PFSK-1 (cell line): ENCODE measurements at regions not wholly inside any gene's neighbourhood (a gene's known extent, or its start where the extent isn't known, plus 50 kb on each side); places are given as distances from the start of the nearest gene placed in this dataset.

Source experiments
- POLR2AphosphoS5 ChIP-seq: IDR thresholded peaks from 2 replicates; pipeline ENCODE4 v1.6.1; 2012; ENCODE audit warnings: low read depth, mild to moderate bottlenecking, control low read depth, low read length, moderate library complexity
- TAF1 ChIP-seq: IDR thresholded peaks from 2 replicates; pipeline ENCODE4 v1.6.1; 2012; ENCODE audit warnings: low read length, control low read depth, borderline replicate concordance; ENCODE audit not compliant: insufficient read depth
- TF ChIP-seq, protein P1 (sequence below), 2 experiments: IDR thresholded peaks; 2 replicates each; pipeline versions ENCODE4 v1.6.1 to v1.8.0; 2011 to 2012; ENCODE audit warnings: low read depth in 2 of 2, low read length in 2 of 2, control low read depth in 1 of 2, inconsistent platforms in 1 of 2, mild to moderate bottlenecking in 1 of 2, moderate library complexity in 1 of 2; ENCODE audit not compliant: insufficient read depth in 1 of 2

DNA sequence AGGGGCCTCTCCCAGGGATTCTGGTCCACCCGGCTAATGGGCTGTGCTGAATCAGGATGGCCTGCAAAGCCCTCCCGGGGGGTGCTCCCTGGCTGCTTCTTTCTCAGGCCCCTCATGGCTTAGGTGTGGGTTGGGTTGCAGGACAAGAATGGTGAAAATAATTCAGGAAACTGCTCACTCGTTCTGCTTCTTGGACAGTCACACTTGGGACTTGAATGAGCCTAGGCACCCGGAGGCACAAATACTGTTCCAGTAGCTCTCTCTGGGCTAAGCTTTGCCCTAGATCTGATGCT, 83.2 kb downstream of the TRIM29 start:
- TF ChIP-seq POLR2AphosphoS5 (no peak), TAF1 (no peak)
- TF ChIP-seq, protein P1, sequence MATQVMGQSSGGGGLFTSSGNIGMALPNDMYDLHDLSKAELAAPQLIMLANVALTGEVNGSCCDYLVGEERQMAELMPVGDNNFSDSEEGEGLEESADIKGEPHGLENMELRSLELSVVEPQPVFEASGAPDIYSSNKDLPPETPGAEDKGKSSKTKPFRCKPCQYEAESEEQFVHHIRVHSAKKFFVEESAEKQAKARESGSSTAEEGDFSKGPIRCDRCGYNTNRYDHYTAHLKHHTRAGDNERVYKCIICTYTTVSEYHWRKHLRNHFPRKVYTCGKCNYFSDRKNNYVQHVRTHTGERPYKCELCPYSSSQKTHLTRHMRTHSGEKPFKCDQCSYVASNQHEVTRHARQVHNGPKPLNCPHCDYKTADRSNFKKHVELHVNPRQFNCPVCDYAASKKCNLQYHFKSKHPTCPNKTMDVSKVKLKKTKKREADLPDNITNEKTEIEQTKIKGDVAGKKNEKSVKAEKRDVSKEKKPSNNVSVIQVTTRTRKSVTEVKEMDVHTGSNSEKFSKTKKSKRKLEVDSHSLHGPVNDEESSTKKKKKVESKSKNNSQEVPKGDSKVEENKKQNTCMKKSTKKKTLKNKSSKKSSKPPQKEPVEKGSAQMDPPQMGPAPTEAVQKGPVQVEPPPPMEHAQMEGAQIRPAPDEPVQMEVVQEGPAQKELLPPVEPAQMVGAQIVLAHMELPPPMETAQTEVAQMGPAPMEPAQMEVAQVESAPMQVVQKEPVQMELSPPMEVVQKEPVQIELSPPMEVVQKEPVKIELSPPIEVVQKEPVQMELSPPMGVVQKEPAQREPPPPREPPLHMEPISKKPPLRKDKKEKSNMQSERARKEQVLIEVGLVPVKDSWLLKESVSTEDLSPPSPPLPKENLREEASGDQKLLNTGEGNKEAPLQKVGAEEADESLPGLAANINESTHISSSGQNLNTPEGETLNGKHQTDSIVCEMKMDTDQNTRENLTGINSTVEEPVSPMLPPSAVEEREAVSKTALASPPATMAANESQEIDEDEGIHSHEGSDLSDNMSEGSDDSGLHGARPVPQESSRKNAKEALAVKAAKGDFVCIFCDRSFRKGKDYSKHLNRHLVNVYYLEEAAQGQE (IDR thresholded peaks at IDR 0.05; ENCODE audit: insufficient read depth in 1 of 2, low read depth in 2 of 2, low read length in 2 of 2) = no peak
